SK-N-SH (cell line): ENCODE measurements at regions not wholly inside any gene's neighbourhood (a gene's known extent, or its start where the extent isn't known, plus 50 kb on each side); places are given as distances from the start of the nearest gene placed in this dataset.

Experiments
- CTCF ChIA-PET: fragments of 300-600, 350-600 bp; formaldehyde crosslinking; extraction: SDS; loops from one replicate; lab custom pipeline; 2021; lab: Yijun Ruan, JAX
- POLR2A ChIA-PET: fragments of 350-600 bp; sonication (Branson Sonifier 250); formaldehyde crosslinking; extraction: SDS; loops from one replicate; lab custom pipeline; 2020; ENCODE audit warnings: antibody characterized with exemption, inconsistent platforms; lab: Yijun Ruan, JAX
- DNase-seq: peaks from one replicate; pipeline ENCODE4 v3.0.0; 2012
- H2AFZ ChIP-seq: fragments of 200-600 bp; sonication (generic); 2 replicates; pipeline ENCODE4 v1.8.1; 2016; ENCODE audit warnings: antibody characterized with exemption, mild to moderate bottlenecking, low read depth
- H3F3A ChIP-seq: fragments of 200-600 bp; sonication (generic); replicated peaks from 2 replicates; pipeline ENCODE3; 2016; ENCODE audit warnings: antibody characterized with exemption, mild to moderate bottlenecking; ENCODE audit not compliant: insufficient read depth
- H3K27ac ChIP-seq, 2 experiments: fragments of 200-500 bp in 1 of 2; fragments of 200-600 bp in 1 of 2; sonication (Bioruptor generic) in 1 of 2; sonication (generic), shearing (Covaris generic) in 1 of 2; 2 replicates each; pipeline versions ENCODE4 v1.5.1 to v1.6.1; 2014 to 2016; ENCODE audit warnings: low read depth in 2 of 2, inconsistent platforms in 1 of 2, low read length in 1 of 2, mild to moderate bottlenecking in 1 of 2, mixed read lengths in 1 of 2
- H3K27me3 ChIP-seq: fragments of 200-600 bp; sonication (generic), shearing (Covaris generic); 2 replicates; pipeline ENCODE4 v1.6.1; 2016; ENCODE audit warnings: mixed run types; ENCODE audit not compliant: insufficient read depth
- H3K36me3 ChIP-seq, 2 experiments: fragments of 200-500 bp in 1 of 2; fragments of 200-600 bp in 1 of 2; sonication (Bioruptor generic) in 1 of 2; sonication (generic) in 1 of 2; replicated peaks in 1 of 2; 2 replicates each; pipeline versions ENCODE3 to v1.5.1; 2014 to 2016; ENCODE audit warnings: low read length in 1 of 2, mild to moderate bottlenecking in 1 of 2; ENCODE audit not compliant: insufficient read depth in 2 of 2, control insufficient read depth in 1 of 2
- H3K4me1 ChIP-seq, 2 experiments: fragments of 200-500 bp in 1 of 2; fragments of 200-600 bp in 1 of 2; sonication (Bioruptor generic) in 1 of 2; sonication (generic), shearing (Covaris generic) in 1 of 2; 2 replicates each; pipeline versions ENCODE4 v1.5.1 to v1.6.1; 2014 to 2016; ENCODE audit warnings: low read depth in 1 of 2, low read length in 1 of 2, mixed run types in 1 of 2; ENCODE audit not compliant: insufficient read depth in 2 of 2, control insufficient read depth in 1 of 2
- H3K4me2 ChIP-seq: fragments of 200-600 bp; sonication (generic), shearing (Covaris generic); 2 replicates; pipeline ENCODE4 v1.6.1; 2017; ENCODE audit warnings: mixed run types
- H3K4me3 ChIP-seq, 2 experiments: fragments of 200-500 bp in 1 of 2; fragments of 200-600 bp in 1 of 2; sonication (Bioruptor generic) in 1 of 2; sonication (generic), shearing (Covaris generic) in 1 of 2; 2 replicates each; pipeline versions ENCODE4 v1.5.1 to v1.8.1; 2014 to 2016; ENCODE audit warnings: low read depth in 2 of 2, inconsistent platforms in 1 of 2, low read length in 1 of 2, mild to moderate bottlenecking in 1 of 2, mixed read lengths in 1 of 2, moderate library complexity in 1 of 2
- H3K79me2 ChIP-seq: fragments of 200-600 bp; sonication (generic); 2 replicates; pipeline ENCODE4 v1.8.1; 2017; ENCODE audit warnings: mild to moderate bottlenecking; ENCODE audit not compliant: insufficient read depth
- H3K9ac ChIP-seq: fragments of 200-600 bp; sonication (generic); 2 replicates; pipeline ENCODE4 v1.6.1; 2017; ENCODE audit warnings: mixed run types
- H3K9me2 ChIP-seq: fragments of 200-600 bp; sonication (generic); 2 replicates; pipeline ENCODE4 v1.6.1; 2017; ENCODE audit warnings: mixed run types
- H3K9me3 ChIP-seq: fragments of 200-600 bp; sonication (generic); 2 replicates; pipeline ENCODE4 v1.6.1; 2017; ENCODE audit warnings: mixed run types, mild to moderate bottlenecking, moderate library complexity
- H4K20me1 ChIP-seq: fragments of 200-600 bp; sonication (generic); 2 replicates; pipeline ENCODE4 v1.6.1; 2017; ENCODE audit warnings: mild to moderate bottlenecking, mixed run types; ENCODE audit not compliant: insufficient read depth
- ELF1 ChIP-seq: IDR thresholded peaks from 2 replicates; pipeline ENCODE4 v1.4.0; 2012
- FOXJ3 ChIP-seq: sonication (generic); formaldehyde crosslinking; IDR thresholded peaks from 2 replicates; pipeline ENCODE4 v1.5.1; 2020; ENCODE audit warnings: mild to moderate bottlenecking, missing genetic modification reagents
- FOXM1 ChIP-seq: IDR thresholded peaks from 2 replicates; pipeline ENCODE4 v1.4.0; 2012; ENCODE audit warnings: low read depth, mild to moderate bottlenecking
- GABPA ChIP-seq: IDR thresholded peaks from 2 replicates; pipeline ENCODE4 v1.4.0; 2012; ENCODE audit warnings: low read depth, mild to moderate bottlenecking
- GATA2 ChIP-seq: sonication (generic); formaldehyde crosslinking; IDR thresholded peaks from 2 replicates; pipeline ENCODE4 v1.5.0; 2020; ENCODE audit warnings: mild to moderate bottlenecking, missing genetic modification reagents
- JUND ChIP-seq: IDR thresholded peaks from 2 replicates; pipeline ENCODE4 v1.4.0; 2012
- MEF2A ChIP-seq: IDR thresholded peaks from 2 replicates; pipeline ENCODE4 v1.4.0; 2012; ENCODE audit warnings: low read depth, borderline replicate concordance
- PBX3 ChIP-seq: IDR thresholded peaks from 2 replicates; pipeline ENCODE4; 2012
- REST ChIP-seq: IDR thresholded peaks from 2 replicates; pipeline ENCODE4 v1.6.1; 2012; ENCODE audit warnings: mild to moderate bottlenecking, low read depth, low read length, moderate library complexity
- RFX5 ChIP-seq: IDR thresholded peaks from 2 replicates; pipeline ENCODE4 v1.6.1; 2012; ENCODE audit warnings: mild to moderate bottlenecking, improper control_type of control experiment, low read length
- RXRA ChIP-seq: IDR thresholded peaks from 2 replicates; pipeline ENCODE4 v1.4.0; 2012; ENCODE audit warnings: low read depth, mild to moderate bottlenecking, borderline replicate concordance
- SIN3A ChIP-seq: IDR thresholded peaks from 2 replicates; pipeline ENCODE4 v1.6.1; 2012; ENCODE audit warnings: low read depth, mild to moderate bottlenecking, low read length, moderate library complexity, borderline replicate concordance
- SMC3 ChIP-seq: IDR thresholded peaks from 2 replicates; pipeline ENCODE4 v1.6.1; 2012; ENCODE audit warnings: low read depth, low read length, improper control_type of control experiment
- TCF12 ChIP-seq: IDR thresholded peaks from 2 replicates; pipeline ENCODE4 v1.4.0; 2012
- TEAD4 ChIP-seq: IDR thresholded peaks from 2 replicates; pipeline ENCODE4 v1.4.0; 2012; ENCODE audit warnings: mild to moderate bottlenecking, borderline replicate concordance; ENCODE audit not compliant: insufficient read depth
- USF1 ChIP-seq: IDR thresholded peaks from 2 replicates; pipeline ENCODE4 v1.4.0; 2012; ENCODE audit warnings: low read depth, borderline replicate concordance
- YY1 ChIP-seq: IDR thresholded peaks from 2 replicates; pipeline ENCODE4 v1.4.0; 2012; ENCODE audit warnings: low read depth, mild to moderate bottlenecking
- WGBS: methylation state at CpG from one replicate; pipeline ENCODE4 v1.1.6; 2017; ENCODE audit warnings: low lambda C conversion rate; 5-methylcytosine and 5-hydroxymethylcytosine counted together

GRCh38 chr11:107151158-107151557 is 132.9 kb upstream of the GUCY1A2 start:
- ChIA-PET POLR2A (no interaction called here), CTCF (no interaction called here)
- H3K27me3 ChIP-seq = no peaks in the 10 kb centered on the region
- no peaks in the 10 kb centered on the region for H3K79me2 ChIP-seq
- no peak overlapping the region for H3K4me3 ChIP-seq
- H2AFZ ChIP-seq = no peak overlapping the region
- H3K9ac ChIP-seq = no peak overlapping the region
- H3K36me3 ChIP-seq = no peaks in the 10 kb centered on the region
- no peaks in the 10 kb centered on the region for H3K9me2 ChIP-seq
- WGBS = under 1% methylated on average over 2 of the region's 2 CpGs
- no peak for DNase-seq
- no peak overlapping the region for H3K4me2 ChIP-seq
- H3K27ac ChIP-seq = no peak overlapping the region
- H3K9me3 ChIP-seq = no peaks in the 10 kb centered on the region
- H3K4me1 ChIP-seq = no peaks in the 10 kb centered on the region
- no peaks in the 10 kb centered on the region for H3F3A ChIP-seq
- TF ChIP-seq PBX3 = no peak
- no peak for TF ChIP-seq ELF1
- TF ChIP-seq GATA2 = no peak
- TF ChIP-seq SIN3A = no peak
- no peak for TF ChIP-seq MEF2A
- TF ChIP-seq YY1 = no peak
- no peak for TF ChIP-seq USF1
- no peak for TF ChIP-seq RXRA
- no peak for TF ChIP-seq SMC3
- no peak for TF ChIP-seq RFX5
- no peaks in the 10 kb centered on the region for H4K20me1 ChIP-seq

DNA sequence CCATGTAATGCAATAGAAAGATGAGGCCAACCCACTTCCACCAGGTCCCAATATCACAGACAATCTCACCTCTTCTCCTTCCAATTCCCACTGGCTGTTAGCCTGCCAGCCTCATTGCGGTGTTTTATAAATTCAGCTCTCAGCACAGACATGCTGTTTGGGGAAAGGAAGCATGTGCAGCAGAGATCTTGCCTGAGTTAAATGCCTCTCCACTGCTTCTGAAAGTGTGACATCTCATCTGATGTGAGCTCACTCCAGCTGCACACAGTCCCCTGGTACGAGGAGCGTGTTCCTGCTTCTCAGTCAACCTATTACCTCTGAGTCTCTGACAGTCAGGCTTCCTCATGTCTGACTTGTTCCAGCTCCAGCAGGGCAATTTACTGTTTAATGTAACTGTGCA is 122.7 kb upstream of the GUCY1A2 start:
- POLR2A ChIA-PET = no interaction called here
- no peak overlapping the region for H3K27ac ChIP-seq
- H2AFZ ChIP-seq = no peak overlapping the region
- H4K20me1 ChIP-seq = no peaks in the 10 kb centered on the region
- 28% methylated on average over 3 of the region's 3 CpGs for WGBS
- no peaks in the 10 kb centered on the region; a peak in 1 of 4 replicates for H3K4me1 ChIP-seq
- H3K9ac ChIP-seq = no peak overlapping the region
- H3K36me3 ChIP-seq = no peaks in the 10 kb centered on the region
- H3F3A ChIP-seq = no peaks in the 10 kb centered on the region
- no peak overlapping the region for H3K4me3 ChIP-seq
- DNase-seq = no peak
- H3K9me2 ChIP-seq = no peaks in the 10 kb centered on the region
- no peak overlapping the region for H3K4me2 ChIP-seq
- H3K9me3 ChIP-seq = no peaks in the 10 kb centered on the region
- H3K27me3 ChIP-seq = no peaks in the 10 kb centered on the region
- CTCF ChIA-PET = no interaction called here
- no peaks in the 10 kb centered on the region for H3K79me2 ChIP-seq
- TF ChIP-seq TCF12 = no peak
- TF ChIP-seq YY1 = no peak

DNA sequence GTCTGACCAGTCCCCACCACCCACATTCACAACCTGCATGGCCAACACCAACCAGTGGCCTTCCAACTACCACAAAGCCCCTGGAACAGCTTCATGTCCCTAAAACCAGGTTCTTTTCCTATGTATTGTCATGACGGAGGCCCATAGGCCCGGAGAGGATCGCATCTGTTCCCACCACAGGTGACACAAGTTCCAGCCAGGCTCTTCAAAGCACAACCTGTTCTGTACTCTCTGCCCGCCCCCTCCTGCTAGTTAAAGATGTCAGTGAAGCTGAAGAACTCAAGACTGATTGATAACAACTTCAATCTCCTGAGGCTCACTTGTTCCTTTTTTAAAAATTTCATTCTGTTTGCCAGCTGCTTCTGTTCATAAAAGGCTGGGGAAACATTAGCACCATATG is 121.1 kb upstream of the GUCY1A2 start:
- Histone ChIP-seq H3K9me2 (no peaks in the 10 kb centered on the region), H2AFZ (no peak overlapping the region), H3K4me1 (no peaks in the 10 kb centered on the region; a peak in 1 of 4 replicates), H3K4me3 (no peak overlapping the region), H3K27ac (no peak overlapping the region), H3K79me2 (no peaks in the 10 kb centered on the region), H4K20me1 (no peaks in the 10 kb centered on the region), H3K36me3 (no peaks in the 10 kb centered on the region), H3F3A (no peaks in the 10 kb centered on the region), H3K4me2 (no peak overlapping the region), H3K9ac (no peak overlapping the region), H3K9me3 (no peaks in the 10 kb centered on the region), H3K27me3 (no peaks in the 10 kb centered on the region)
- ChIA-PET POLR2A (no interaction called here), CTCF (interaction anchor here (0.6 kb wide), 1 partner anchor 652 kb away, joined by 3 read pairs; no protein-coding TSS in a partner anchor)
- 5% methylated on average over 4 of the region's 4 CpGs for WGBS
- DNase-seq = no peak
- TF ChIP-seq ELF1 (no peak), TCF12 (no peak), REST (no peak), MEF2A (no peak), TEAD4 (no peak), PBX3 (no peak), GABPA (no peak), YY1 (no peak), GATA2 (no peak), FOXJ3 (no peak), FOXM1 (no peak), JUND (no peak)
